Small intestine (tissue), 7 donors: ENCODE measurements at regions not wholly inside any gene's neighbourhood (a gene's known extent, or its start where the extent isn't known, plus 50 kb on each side); places are given as distances from the start of the nearest gene placed in this dataset.
"Not testable (repeated sequence)": the region's sequence is repeated elsewhere in the genome, so short reads cannot be mapped to it uniquely, and the experiment has no call there.

ENCODE experiments used
- DNase-seq, 2 donors: peaks; one replicate each; pipeline versions ENCODE4 v3.0.0 to v3.0.0-alpha.2; 2013
- FAIRE-seq: peaks from 2 replicates; lab custom pipeline; 2012; peaks lifted over from hg19 to GRCh38; lab: Jason Lieb, UNC
- H3K27ac ChIP-seq, 3 donors: one replicate each; pipeline ENCODE4 v1.5.1; 2013; ENCODE audit warnings: low read length in 2 of 3, mild to moderate bottlenecking in 2 of 3, control low read depth in 1 of 3, inconsistent platforms in 1 of 3, low read depth in 1 of 3, moderate library complexity in 1 of 3
- H3K27me3 ChIP-seq, 3 donors: one replicate each; pipeline ENCODE4 v1.6.1; 2013; ENCODE audit warnings: low read length in 3 of 3, inconsistent platforms in 1 of 3; ENCODE audit not compliant: control insufficient read depth in 3 of 3, insufficient read depth in 3 of 3
- H3K36me3 ChIP-seq, 3 donors: one replicate each; pipeline ENCODE4 v1.6.1; 2013; ENCODE audit warnings: low read length in 3 of 3, inconsistent platforms in 1 of 3, low read depth in 1 of 3, mild to moderate bottlenecking in 1 of 3, moderate library complexity in 1 of 3; ENCODE audit not compliant: control insufficient read depth in 3 of 3, insufficient read depth in 2 of 3
- H3K4me1 ChIP-seq, 3 donors: one replicate each; pipeline ENCODE4 v1.6.1; 2013; ENCODE audit warnings: low read length in 2 of 3, inconsistent platforms in 1 of 3, low read depth in 1 of 3, mild to moderate bottlenecking in 1 of 3, moderate library complexity in 1 of 3; ENCODE audit not compliant: control insufficient read depth in 3 of 3, insufficient read depth in 2 of 3
- H3K4me3 ChIP-seq, 3 donors: one replicate each; pipeline ENCODE4 v1.5.1; 2013; ENCODE audit warnings: low read length in 3 of 3, control low read depth in 1 of 3, inconsistent platforms in 1 of 3, low read depth in 1 of 3, mild to moderate bottlenecking in 1 of 3, moderate library complexity in 1 of 3
- H3K9me3 ChIP-seq, 2 donors: one replicate each; pipeline ENCODE4 v1.6.1; 2013; ENCODE audit warnings: low read depth in 1 of 2, low read length in 1 of 2; ENCODE audit not compliant: control insufficient read depth in 2 of 2, insufficient read depth in 1 of 2
- WGBS, 3 donors: extraction: QIAGEN DNeasy Blood & Tissue Kit; methylation state at CpG; one replicate each; pipeline ENCODE4 v1.1.7; 2013; 5-methylcytosine and 5-hydroxymethylcytosine counted together
- donor health status: healthy with polysubstance abuse.
- donor health status: control.
- donor health status: control.
- donor health status: Bipolar disorder and iron deficiency.
- donor health status: healthy.

GRCh38 chr4:30559481-30559880 is 160.7 kb upstream of the PCDH7 start:
- 76 to 81% (median 80%) methylated on average over 4 of the region's 4 CpGs for WGBS, 3 donors
- Histone ChIP-seq H3K4me3 (no peak overlapping the region), H3K4me1 (no peaks in the 10 kb centered on the region), H3K27me3 (no peaks in the 10 kb centered on the region), H3K36me3 (no peaks in the 10 kb centered on the region), H3K9me3 (no peaks in the 10 kb centered on the region), H3K27ac (no peak overlapping the region)
- no peak for DNase-seq
- no peak for FAIRE-seq

GRCh38 chr4:30586850-30587249 is 133.3 kb upstream of the PCDH7 start:
- no peaks in the 10 kb centered on the region for H3K9me3 ChIP-seq
- no peak for DNase-seq
- no peaks in the 10 kb centered on the region for H3K27me3 ChIP-seq
- H3K4me1 ChIP-seq = no peaks in the 10 kb centered on the region
- WGBS, 3 donors = 85 to 87% (median 87%) methylated on average over 9 of the region's 9 CpGs
- no peak for FAIRE-seq
- no peaks in the 10 kb centered on the region for H3K36me3 ChIP-seq
- no peak overlapping the region for H3K4me3 ChIP-seq
- H3K27ac ChIP-seq = no peak overlapping the region

- not testable (repeated sequence) for H3K9me3 ChIP-seq, H3K36me3 ChIP-seq, H3K4me3 ChIP-seq, H3K27ac ChIP-seq, FAIRE-seq, H3K27me3 ChIP-seq, DNase-seq, H3K4me1 ChIP-seq
- WGBS, 3 donors = 89 to 93% (median 91%) methylated on average over 3 of the region's 3 CpGs
These were observed 130.5 kb upstream of the PCDH7 start for GRCh38 chr4:30589669-30590068.

GRCh38 chr4:30600246-30601017 is 119.7 kb upstream of the PCDH7 start:
- Histone ChIP-seq H3K27me3 (no peaks in the 10 kb centered on the region), H3K4me1 (no peaks in the 10 kb centered on the region), H3K36me3 (no peaks in the 10 kb centered on the region), H3K27ac (no peak overlapping the region), H3K9me3 (no peaks in the 10 kb centered on the region), H3K4me3 (no peak overlapping the region)
- WGBS, 3 donors = 60 to 71% (median 61%) methylated on average over 5 of the region's 5 CpGs
- FAIRE-seq (no peak), DNase-seq (no peak)

GRCh38 chr4:30601070-30601865 is 118.9 kb upstream of the PCDH7 start:
- Histone ChIP-seq H3K36me3 (no peaks in the 10 kb centered on the region), H3K27ac (no peak overlapping the region), H3K27me3 (no peaks in the 10 kb centered on the region), H3K9me3 (no peaks in the 10 kb centered on the region), H3K4me3 (no peak overlapping the region), H3K4me1 (no peaks in the 10 kb centered on the region)
- FAIRE-seq (no peak), DNase-seq (no peak)
- WGBS, 3 donors = 78 to 81% (median 80%) methylated on average over 3 of the region's 3 CpGs

- H3K4me3 ChIP-seq = no peak overlapping the region
- FAIRE-seq = no peak
These were observed 114.5 kb upstream of the PCDH7 start for GRCh38 chr4:30605616-30606190.

GRCh38 chr4:30610361-30610760 is 109.8 kb upstream of the PCDH7 start:
- H3K27me3 ChIP-seq = no peaks in the 10 kb centered on the region
- H3K27ac ChIP-seq = no peak overlapping the region
- no peaks in the 10 kb centered on the region for H3K9me3 ChIP-seq
- no peak overlapping the region for H3K4me3 ChIP-seq
- H3K4me1 ChIP-seq = no peaks in the 10 kb centered on the region
- 85 to 95% (median 87%) methylated on average over 1 of the region's 1 CpG for WGBS, 3 donors
- FAIRE-seq = no peak
- H3K36me3 ChIP-seq = no peaks in the 10 kb centered on the region
- no peak for DNase-seq

More at GRCh38 chr4:30605616-30606190, 114.5 kb upstream of the PCDH7 start:
- no peaks in the 10 kb centered on the region for H3K9me3 ChIP-seq
- no peaks in the 10 kb centered on the region for H3K36me3 ChIP-seq
- no peak overlapping the region for H3K27ac ChIP-seq
- no peaks in the 10 kb centered on the region for H3K4me1 ChIP-seq
- H3K27me3 ChIP-seq = no peaks in the 10 kb centered on the region
- no peak for DNase-seq

- Histone ChIP-seq H3K27me3 (no peaks in the 10 kb centered on the region), H3K27ac (no peak overlapping the region), H3K9me3 (no peaks in the 10 kb centered on the region), H3K36me3 (no peaks in the 10 kb centered on the region), H3K4me1 (no peaks in the 10 kb centered on the region), H3K4me3 (no peak overlapping the region)
- no peak for FAIRE-seq
- no peak for DNase-seq
These were observed 105.4 kb upstream of the PCDH7 start for GRCh38 chr4:30614771-30615170.
